ENCODE measurements at regions not wholly inside any gene's neighbourhood (a gene's known extent, or its start where the extent isn't known, plus 50 kb on each side); places are given as distances from the start of the nearest gene placed in this dataset.

- no peak for TF ChIP-seq ZFX (CRISPR knock-in tag; IDR thresholded peaks at IDR 0.05)
- no peak for TF ChIP-seq POLR2AphosphoS5 (IDR thresholded peaks at IDR 0.05; ENCODE audit: control insufficient read depth, insufficient read depth, low read depth, low read length)
- TF ChIP-seq NFYB (IDR thresholded peaks at IDR 0.05; ENCODE audit: extremely low read depth, insufficient read length) = no peak
These were observed 175.6 kb downstream of the SMAD6 start for GRCh38 chr15:66877477-66878271.
